ENCODE measurements at regions not wholly inside any gene's neighbourhood (a gene's known extent, or its start where the extent isn't known, plus 50 kb on each side); places are given as distances from the start of the nearest gene placed in this dataset.

GRCh38 chr11:34806875-34807274 is 109.3 kb downstream of the APIP start:
- no peak for TF ChIP-seq EZH2 (IDR thresholded peaks at IDR 0.05; ENCODE audit: insufficient read depth, low read length)
- no peak for TF ChIP-seq CTCF (IDR thresholded peaks at IDR 0.05; ENCODE audit: insufficient read depth, low read depth, low read length)

Measured in astrocyte (in vitro differentiated cells and primary cell).